ENCODE measurements at regions not wholly inside any gene's neighbourhood (a gene's known extent, or its start where the extent isn't known, plus 50 kb on each side); places are given as distances from the start of the nearest gene placed in this dataset.

- no peak for TF ChIP-seq CTCF (conservative IDR thresholded peaks at IDR 0.05)
- Histone ChIP-seq H4K5ac (ENCODE audit: insufficient read length, low read depth, low read length) (no peak overlapping the region), H2AK5ac (ENCODE audit: insufficient read length, low read length) (no peak overlapping the region), H2BK15ac (ENCODE audit: low read depth, low read length) (no peak overlapping the region), H3K23me2 (ENCODE audit: insufficient read length, low read depth, low read length, poor library complexity, severe bottlenecking) (no peaks in the 10 kb centered on the region), H3K14ac (ENCODE audit: insufficient read depth, low read length) (no peak overlapping the region), H3K56ac (ENCODE audit: insufficient read length, low read depth, low read length) (no peak overlapping the region), H3K9me3 (ENCODE audit: control insufficient read depth, low read depth, low read length) (no peaks in the 10 kb centered on the region), H2AFZ (ENCODE audit: low read length) (no peak overlapping the region), H3K79me1 (ENCODE audit: insufficient read depth, low read depth, low read length, poor library complexity, severe bottlenecking) (no peaks in the 10 kb centered on the region), H3K9ac (ENCODE audit: extremely low read depth, insufficient read length, low read length) (no peak overlapping the region), H3K18ac (ENCODE audit: insufficient read length, low read depth, low read length) (no peak overlapping the region), H3K79me2 (ENCODE audit: insufficient read depth, low read length) (no peaks in the 10 kb centered on the region), H4K8ac (replicated peaks; ENCODE audit: insufficient read length, low read depth, low read length) (no peak overlapping the region), H4K20me1 (ENCODE audit: control insufficient read depth, insufficient read depth, insufficient read length) (no peaks in the 10 kb centered on the region), H2BK5ac (ENCODE audit: insufficient read length, low read length) (no peak overlapping the region), H2BK120ac (ENCODE audit: low read depth, low read length, poor library complexity, severe bottlenecking) (no peak overlapping the region), H2BK20ac (ENCODE audit: low read depth, low read length, poor library complexity, severe bottlenecking) (no peak overlapping the region), H4K91ac (ENCODE audit: insufficient read length, low read depth, low read length) (no peak overlapping the region), H3K4me2 (ENCODE audit: insufficient read depth, insufficient read length, low read length) (no peak overlapping the region), H2BK12ac (ENCODE audit: insufficient read length, low read depth, low read length) (no peak overlapping the region), H3K4me1 (ENCODE audit: insufficient read depth, low read length) (no peaks in the 10 kb centered on the region), H3K27me3 (ENCODE audit: insufficient read depth, low read length) (no peaks in the 10 kb centered on the region), H3K23ac (ENCODE audit: insufficient read length, low read depth, low read length) (no peak overlapping the region), H3K27ac (ENCODE audit: insufficient read length, low read depth, low read length) (no peak overlapping the region), H3T11ph (ENCODE audit: low read length) (no peak overlapping the region), H3K4ac (ENCODE audit: low read depth, low read length) (no peak overlapping the region)
- H3K4me3 Mint-ChIP-seq = no peak overlapping the region
- no peaks in the 10 kb centered on the region for H3K4me1 Mint-ChIP-seq
- no peak for DNase-seq
- no CpG with 5 or more reads among the region's 3 CpGs for WGBS (ENCODE audit: extremely low coverage, insufficient read length, low lambda C conversion rate)
- H3K9me3 Mint-ChIP-seq = no peaks in the 10 kb centered on the region
- H3K27ac Mint-ChIP-seq = no peak overlapping the region
- H3K27me3 Mint-ChIP-seq (ENCODE audit: low read depth) = no peaks in the 10 kb centered on the region
- no peaks in the 10 kb centered on the region for H3K36me3 Mint-ChIP-seq (ENCODE audit: insufficient read depth in 1 of 3, low read depth in 3 of 3)
Measured at GRCh38 chr9:29397148-29397547, 1823.9 kb upstream of the C9orf72 start.

Data from H9 (cell line).